SHP77 (cell line): ENCODE measurements at regions not wholly inside any gene's neighbourhood (a gene's known extent, or its start where the extent isn't known, plus 50 kb on each side); places are given as distances from the start of the nearest gene placed in this dataset.

Experiments used
- DNase-seq, 2 experiments: peaks; one replicate each; lab custom pipeline; 2025; lab: John Stamatoyannopoulos, UW

- DNase-seq: no peak
Measured at GRCh38 chr2:76579911-76580310, 869.2 kb upstream of the GCFC2 start.

- no peak for DNase-seq
Measured at GRCh38 chr2:76572981-76573380, 862.3 kb upstream of the GCFC2 start.

GRCh38 chr2:76569819-76570218 lies 859.1 kb upstream of the GCFC2 start:
- peak; percentile 8 to 33 for DNase-seq

- DNase-seq: no peak
Measured at GRCh38 chr2:76567478-76567877, 856.8 kb upstream of the GCFC2 start.

- DNase-seq: no peak
Measured at GRCh38 chr2:76564734-76565133, 854.0 kb upstream of the GCFC2 start.

- DNase-seq: no peak
Measured at GRCh38 chr2:76563730-76564129, 853.0 kb upstream of the GCFC2 start.

GRCh38 chr2:76558157-76558556 lies 847.4 kb upstream of the GCFC2 start:
- DNase-seq: no peak

- no peak for DNase-seq
Measured at GRCh38 chr2:76556018-76556417, 845.3 kb upstream of the GCFC2 start.

GRCh38 chr2:76546207-76546606 lies 835.5 kb upstream of the GCFC2 start:
- no peak for DNase-seq

GRCh38 chr2:76544901-76545300 lies 834.2 kb upstream of the GCFC2 start:
- DNase-seq: no peak

GRCh38 chr2:76517574-76517909 lies 806.8 kb upstream of the GCFC2 start:
- no peak for DNase-seq

GRCh38 chr2:76516861-76517573 lies 806.3 kb upstream of the GCFC2 start:
- no peak for DNase-seq

- no peak for DNase-seq
Measured at GRCh38 chr2:76512201-76512820, 801.6 kb upstream of the GCFC2 start.

GRCh38 chr2:76506538-76506937 lies 795.8 kb upstream of the GCFC2 start:
- peak in 1 of 2 experiments; percentile 12 for DNase-seq

GRCh38 chr2:76501641-76502040 lies 790.9 kb upstream of the GCFC2 start:
- no peak for DNase-seq

- DNase-seq: no peak
Measured at GRCh38 chr2:76498360-76498759, 787.6 kb upstream of the GCFC2 start.

- no peak for DNase-seq
Measured at GRCh38 chr2:76491503-76491902, 780.8 kb upstream of the GCFC2 start.

GRCh38 chr2:76478266-76479035 lies 767.7 kb upstream of the GCFC2 start:
- DNase-seq: peak in 1 of 2 experiments; percentile 4

- DNase-seq: no peak
Measured at GRCh38 chr2:76472946-76473345, 762.2 kb upstream of the GCFC2 start.

GRCh38 chr2:76469066-76469465 lies 758.4 kb upstream of the GCFC2 start:
- DNase-seq: no peak

- DNase-seq: no peak
Measured at GRCh38 chr2:76467326-76467725, 756.6 kb upstream of the GCFC2 start.

- no peak for DNase-seq
Measured at GRCh38 chr2:76464310-76464709, 753.6 kb upstream of the GCFC2 start.

GRCh38 chr2:76461431-76461830 lies 750.7 kb upstream of the GCFC2 start:
- no peak for DNase-seq
